OCI-LY7 (cell line): ENCODE measurements at regions not wholly inside any gene's neighbourhood (a gene's known extent, or its start where the extent isn't known, plus 50 kb on each side); places are given as distances from the start of the nearest gene placed in this dataset.

ENCODE experiments used
- BruUV-seq: library from RNA; stranded (reverse); fragments of 400-500 nt; replicated peaks from 2 replicates; lab custom pipeline; 2021; lab: Mats Ljungman, UMichigan
- CTCF ChIA-PET: fragments of 300-600 bp; sonication (Branson Sonifier 250); formaldehyde crosslinking; loops from one replicate; lab custom pipeline; 2022; ENCODE audit warnings: antibody characterized with exemption; ENCODE audit not compliant: unreplicated experiment; lab: Charles Lee
- POLR2A ChIA-PET: fragments of 300-600 bp; sonication (Branson Sonifier 250); formaldehyde crosslinking; loops from one replicate; lab custom pipeline; 2022; ENCODE audit warnings: antibody characterized with exemption; lab: Charles Lee
- DNase-seq: peaks from one replicate; pipeline ENCODE4 v3.0.0-alpha.2; 2015; ENCODE audit warnings: low spot score
- H2AFZ ChIP-seq: fragments of 200-600 bp; sonication (generic), shearing (Covaris generic); 2 replicates; pipeline ENCODE4 v1.6.1; 2014; ENCODE audit warnings: mild to moderate bottlenecking, antibody characterized with exemption, low read length, moderate library complexity
- H3K27ac ChIP-seq: fragments of 200-600 bp; sonication (generic); 2 replicates; pipeline ENCODE4 v1.5.1; 2014; ENCODE audit warnings: mixed run types, low read depth, mild to moderate bottlenecking, moderate library complexity, low read length, inconsistent platforms; ENCODE audit not compliant: poor library complexity, severe bottlenecking
- H3K36me3 ChIP-seq: fragments of 200-600 bp; sonication (generic); 2 replicates; pipeline ENCODE4 v1.6.1; 2014; ENCODE audit warnings: mild to moderate bottlenecking, antibody characterized with exemption, low read length, moderate library complexity, mixed read lengths; ENCODE audit not compliant: insufficient read depth
- H3K4me1 ChIP-seq: fragments of 200-600 bp; sonication (generic); 2 replicates; pipeline ENCODE4 v1.5.1; 2014; ENCODE audit warnings: mild to moderate bottlenecking, low read length; ENCODE audit not compliant: insufficient read depth, poor library complexity, severe bottlenecking
- H3K4me2 ChIP-seq: fragments of 200-600 bp; sonication (generic); 2 replicates; pipeline ENCODE4 v1.6.1; 2014; ENCODE audit warnings: mild to moderate bottlenecking, low read length
- H3K4me3 ChIP-seq: fragments of 200-600 bp; sonication (generic); 2 replicates; pipeline ENCODE4 v1.5.1; 2014; ENCODE audit warnings: mild to moderate bottlenecking, low read depth, low read length; ENCODE audit not compliant: poor library complexity, severe bottlenecking
- H3K79me2 ChIP-seq: fragments of 200-600 bp; sonication (generic); 2 replicates; pipeline ENCODE4 v1.6.1; 2016; ENCODE audit warnings: low read depth, mild to moderate bottlenecking, low read length, moderate library complexity, mixed read lengths; ENCODE audit not compliant: insufficient read depth
- H3K9me2 ChIP-seq: fragments of 200-600 bp; sonication (generic); 2 replicates; pipeline ENCODE4 v1.6.1; 2016; ENCODE audit warnings: mild to moderate bottlenecking, low read length, mixed read lengths; ENCODE audit not compliant: insufficient read depth
- H3K9me3 ChIP-seq: fragments of 200-600 bp; sonication (generic); 2 replicates; pipeline ENCODE4 v1.6.1; 2014; ENCODE audit warnings: mild to moderate bottlenecking, mixed run types, low read length, mixed read lengths
- H4K20me1 ChIP-seq: fragments of 200-600 bp; sonication (generic); 2 replicates; pipeline ENCODE4 v1.6.1; 2014; ENCODE audit warnings: mild to moderate bottlenecking, antibody characterized with exemption, low read length, moderate library complexity, mixed read lengths; ENCODE audit not compliant: insufficient read depth
- CTCF ChIP-seq: fragments of 200-600 bp; sonication (generic); conservative IDR thresholded peaks from 2 replicates; pipeline ENCODE4 v1.5.1; 2014; ENCODE audit warnings: mild to moderate bottlenecking, antibody characterized with exemption, low read length, moderate library complexity, mixed read lengths
- EZH2phosphoT487 ChIP-seq: fragments of 200-600 bp; sonication (generic); IDR thresholded peaks from 2 replicates; pipeline ENCODE4 v1.6.1; 2018; ENCODE audit warnings: low read depth, borderline replicate concordance, mild to moderate bottlenecking, mixed run types, antibody characterized with exemption, low read length, moderate library complexity, mixed read lengths
- intact Hi-C: fragments of 100-400 bp; cut with micrococcal nuclease; formaldehyde crosslinking; loops from one replicate; pipeline ENCODE4 v1.10.0; 2022; ENCODE audit not compliant: unreplicated experiment

- intact Hi-C loops, result no loop called here
- Histone ChIP-seq H3K9me2 (no peaks in the 10 kb centered on the region), H3K4me3 (no peak overlapping the region), H3K4me2 (no peak overlapping the region), H3K27ac (no peak overlapping the region), H4K20me1 (no peaks in the 10 kb centered on the region), H2AFZ (no peak overlapping the region), H3K79me2 (no peaks in the 10 kb centered on the region), H3K9me3 (no peaks in the 10 kb centered on the region), H3K36me3 (no peaks in the 10 kb centered on the region), H3K4me1 (no peaks in the 10 kb centered on the region)
- POLR2A ChIA-PET, result no interaction called here
- DNase-seq, result no peak
- TF ChIP-seq EZH2phosphoT487, result no peak
- no peak for TF ChIP-seq CTCF
- CTCF ChIA-PET, result no interaction called here
- no TSS peak for BruUV-seq
Observed at GRCh38 chr1:232335261-232335660, 294.7 kb downstream of the SIPA1L2 start.

DNA sequence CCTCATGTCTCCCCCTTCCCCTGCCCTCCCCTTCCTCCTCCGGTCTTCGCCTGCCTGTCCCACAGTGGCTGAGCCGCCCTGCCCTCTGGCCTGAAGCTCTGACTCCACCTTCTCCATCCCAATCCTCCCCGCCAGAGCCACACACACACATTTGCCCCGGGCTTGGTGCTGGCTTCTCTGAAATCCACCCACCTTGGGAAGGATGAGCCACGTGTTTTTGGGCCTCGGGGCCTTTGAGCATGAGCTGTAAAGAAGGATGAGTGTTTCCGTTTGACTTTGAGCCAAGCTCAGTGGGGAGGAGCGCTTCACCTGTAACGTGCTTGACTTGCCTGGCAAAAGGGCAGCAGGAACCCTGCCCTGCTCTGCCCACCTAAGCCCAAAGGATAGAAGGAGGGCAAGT is 295.1 kb downstream of the SIPA1L2 start:
- Histone ChIP-seq H2AFZ (no peak overlapping the region), H3K4me2 (no peak overlapping the region), H3K27ac (no peak overlapping the region), H3K9me2 (no peaks in the 10 kb centered on the region), H3K79me2 (no peaks in the 10 kb centered on the region), H3K4me3 (no peak overlapping the region), H3K36me3 (no peaks in the 10 kb centered on the region), H3K4me1 (no peaks in the 10 kb centered on the region), H4K20me1 (no peaks in the 10 kb centered on the region), H3K9me3 (no peaks in the 10 kb centered on the region)
- no peak for DNase-seq
- POLR2A ChIA-PET, result no interaction called here
- CTCF ChIA-PET, result no interaction called here
- TF ChIP-seq EZH2phosphoT487, result no peak
- no peak for TF ChIP-seq CTCF
- intact Hi-C loops, result no loop called here
- no TSS peak for BruUV-seq

DNA sequence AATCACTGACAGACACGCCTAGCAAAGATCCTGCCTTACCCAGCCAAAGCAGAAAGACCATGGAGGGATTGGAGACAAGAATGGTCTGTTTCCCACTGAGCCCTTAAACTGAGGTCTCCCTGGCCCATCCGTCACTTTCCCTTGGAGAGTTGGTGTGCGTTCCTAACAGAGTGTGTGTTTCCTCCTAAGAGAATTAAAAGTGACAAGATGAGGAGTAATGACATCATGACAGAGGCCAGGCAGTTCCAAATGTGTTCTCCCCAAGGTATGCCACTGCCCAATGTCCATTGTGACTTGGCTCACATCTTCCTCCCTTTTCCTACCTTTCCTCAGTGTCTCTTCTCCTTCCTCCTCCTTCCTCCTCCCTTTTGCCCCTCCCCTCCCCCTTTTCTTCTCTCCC is 295.7 kb downstream of the SIPA1L2 start:
- BruUV-seq, result no TSS peak
- Histone ChIP-seq H3K4me3 (no peak overlapping the region), H3K27ac (no peak overlapping the region), H3K9me3 (no peaks in the 10 kb centered on the region), H2AFZ (no peak overlapping the region), H3K9me2 (no peaks in the 10 kb centered on the region), H3K4me1 (no peaks in the 10 kb centered on the region), H3K79me2 (no peaks in the 10 kb centered on the region), H4K20me1 (no peaks in the 10 kb centered on the region), H3K36me3 (no peaks in the 10 kb centered on the region), H3K4me2 (no peak overlapping the region)
- ChIA-PET POLR2A (interaction anchor here (0.7 kb wide), 1 partner anchor 606 kb away, joined by 3 read pairs; no protein-coding TSS in a partner anchor), CTCF (no interaction called here)
- TF ChIP-seq EZH2phosphoT487 (no peak), CTCF (no peak)
- intact Hi-C loops, result no loop called here
- DNase-seq, result no peak
